ENCODE measurements at regions not wholly inside any gene's neighbourhood (a gene's known extent, or its start where the extent isn't known, plus 50 kb on each side); places are given as distances from the start of the nearest gene placed in this dataset.

GRCh38 chr4:20017777-20018115, 234.0 kb upstream of the SLIT2 start:
- TF ChIP-seq, protein P1, sequence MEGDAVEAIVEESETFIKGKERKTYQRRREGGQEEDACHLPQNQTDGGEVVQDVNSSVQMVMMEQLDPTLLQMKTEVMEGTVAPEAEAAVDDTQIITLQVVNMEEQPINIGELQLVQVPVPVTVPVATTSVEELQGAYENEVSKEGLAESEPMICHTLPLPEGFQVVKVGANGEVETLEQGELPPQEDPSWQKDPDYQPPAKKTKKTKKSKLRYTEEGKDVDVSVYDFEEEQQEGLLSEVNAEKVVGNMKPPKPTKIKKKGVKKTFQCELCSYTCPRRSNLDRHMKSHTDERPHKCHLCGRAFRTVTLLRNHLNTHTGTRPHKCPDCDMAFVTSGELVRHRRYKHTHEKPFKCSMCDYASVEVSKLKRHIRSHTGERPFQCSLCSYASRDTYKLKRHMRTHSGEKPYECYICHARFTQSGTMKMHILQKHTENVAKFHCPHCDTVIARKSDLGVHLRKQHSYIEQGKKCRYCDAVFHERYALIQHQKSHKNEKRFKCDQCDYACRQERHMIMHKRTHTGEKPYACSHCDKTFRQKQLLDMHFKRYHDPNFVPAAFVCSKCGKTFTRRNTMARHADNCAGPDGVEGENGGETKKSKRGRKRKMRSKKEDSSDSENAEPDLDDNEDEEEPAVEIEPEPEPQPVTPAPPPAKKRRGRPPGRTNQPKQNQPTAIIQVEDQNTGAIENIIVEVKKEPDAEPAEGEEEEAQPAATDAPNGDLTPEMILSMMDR (IDR thresholded peaks at IDR 0.05): no peak
- TF ChIP-seq POLR2A (IDR thresholded peaks at IDR 0.05) (no peak), EP300 (IDR thresholded peaks at IDR 0.05) (no peak)
